Adrenal gland (tissue), 9 donors: ENCODE measurements at regions not wholly inside any gene's neighbourhood (a gene's known extent, or its start where the extent isn't known, plus 50 kb on each side); places are given as distances from the start of the nearest gene placed in this dataset.

Experiments used
- DNase-seq, 7 donors: peaks; one replicate each; pipeline ENCODE4 v3.0.0-alpha.2; 2019 to 2020
- H3K27ac ChIP-seq, 5 donors: fragments of 200-600 bp; sonication (generic) in 4 of 5; 1 replicate in 3 of 5; 2 replicates in 2 of 5; pipeline versions ENCODE4 v1.5.1 to v1.8.0; 2016 to 2020; ENCODE audit warnings: mild to moderate bottlenecking in 1 of 5
- H3K27me3 ChIP-seq: fragments of 200-600 bp; 2 replicates; pipeline ENCODE4 v1.8.0; 2021
- H3K36me3 ChIP-seq, 2 donors: fragments of 200-600 bp; replicated peaks in 1 of 2; 1 replicate in 1 of 2; 2 replicates in 1 of 2; pipeline versions ENCODE4 v1.5.1 to v1.8.0; 2018 to 2022
- H3K4me1 ChIP-seq, 2 donors: fragments of 200-600 bp; replicated peaks in 1 of 2; 1 replicate in 1 of 2; 2 replicates in 1 of 2; pipeline versions ENCODE4 v1.5.1 to v1.8.0; 2018 to 2021
- H3K4me3 ChIP-seq, 4 donors: fragments of 200-600 bp; sonication (generic) in 3 of 4; one replicate each; pipeline ENCODE4 v1.5.1; 2016 to 2018
- H3K9me3 ChIP-seq, 3 donors: fragments of 200-600 bp; sonication (generic) in 1 of 3; replicated peaks in 1 of 3; 1 replicate in 2 of 3; 2 replicates in 1 of 3; pipeline versions ENCODE4 v1.5.1 to v1.8.0; 2016 to 2021
- POLR2A ChIP-seq, 2 donors: fragments of 450-650 bp; IDR thresholded peaks; one replicate each; pipeline ENCODE4 v1.6.1; 2017; ENCODE audit warnings: antibody characterized with exemption in 2 of 2, mild to moderate bottlenecking in 2 of 2, moderate library complexity in 1 of 2
- WGBS, 4 donors: extraction: QIAGEN DNeasy Blood & Tissue Kit in 2 of 4; methylation state at CpG; one replicate each; pipeline versions ENCODE4 v1.1.5 to v1.1.7; 2013 to 2017; 5-methylcytosine and 5-hydroxymethylcytosine counted together
- intact Hi-C, 2 donors: fragments of 100-400 bp; cut with DNase I; formaldehyde crosslinking; loops; one replicate each; pipeline versions ENCODE4 v1.14.1 to v1.15.0; 2022 to 2023
- small RNA-seq, 2 donors: library from RNA; depleted of rRNA; stranded (forward); fragments of <200 nt; gene quantifications; one replicate each; pipeline ENCODE3, GENCODE V24; 2016
- TF ChIP-seq, protein P1 (sequence below), 6 experiments: fragments of 450-650 bp in 4 of 6; fragments of 200-600 bp in 2 of 6; sonication (generic) in 1 of 6; IDR thresholded peaks; 1 replicate in 5 of 6; 2 replicates in 1 of 6; pipeline versions ENCODE4 v1.5.1 to v1.8.0; 2016 to 2021; ENCODE audit warnings: antibody characterized with exemption in 6 of 6, mild to moderate bottlenecking in 2 of 6, moderate library complexity in 1 of 6
- donor health status: healthy with polysubstance abuse.
- donor health status: Bipolar disorder and iron deficiency.
- donor health status: DM: yes; HTN: yes; CAD: no.
- donor health status: DM: no; HTN: no; CAD: no.
- donor health status: DM: no; HTN: no; CAD: no.

DNA sequence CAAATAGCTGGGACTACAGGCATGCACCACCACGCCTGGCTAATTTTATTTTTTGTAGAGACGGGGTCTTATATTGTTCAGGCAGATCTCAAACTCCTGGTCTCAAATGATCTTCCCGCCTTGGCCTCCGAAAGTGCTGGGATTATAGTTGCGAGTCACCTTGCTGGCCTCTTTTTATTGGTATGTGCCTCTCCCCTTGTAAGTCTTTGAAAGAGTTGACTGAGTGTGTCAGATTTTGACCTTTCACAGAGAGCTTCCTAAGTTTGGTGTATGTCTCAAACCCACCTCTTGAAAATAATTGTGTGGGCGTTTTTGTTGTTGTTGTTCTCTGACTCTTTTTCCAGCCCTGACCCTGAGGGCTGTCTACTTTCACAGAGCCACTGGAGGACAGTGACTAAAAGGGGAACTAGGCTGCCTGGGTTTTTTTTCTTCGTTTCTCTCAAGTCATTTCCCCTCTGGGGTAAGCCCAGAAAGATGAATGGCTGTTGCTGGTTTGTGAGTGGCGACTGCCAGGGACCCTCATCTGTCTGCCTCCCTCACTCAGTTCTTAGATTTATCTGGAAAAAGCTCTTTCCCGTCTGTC is 262.8 kb downstream of the ZEB1 start:
- WGBS, 4 donors = 50 to 61% (median 58%) methylated on average over 9 of the region's 9 CpGs
- Histone ChIP-seq H3K27me3 (no peaks in the 10 kb centered on the region), H3K4me1 (peaks cover 0 to 34% of the 10 kb centered on the region in 2 donors), H3K4me3 (no peak overlapping the region), H3K36me3 (no peaks in the 10 kb centered on the region), H3K27ac (peak overlapping the region in 2 of 5 donors; percentile 52 to 63), H3K9me3 (no peaks in the 10 kb centered on the region)
- no peak for TF ChIP-seq POLR2A (IDR thresholded peaks at IDR 0.05)
- TF ChIP-seq, protein P1, sequence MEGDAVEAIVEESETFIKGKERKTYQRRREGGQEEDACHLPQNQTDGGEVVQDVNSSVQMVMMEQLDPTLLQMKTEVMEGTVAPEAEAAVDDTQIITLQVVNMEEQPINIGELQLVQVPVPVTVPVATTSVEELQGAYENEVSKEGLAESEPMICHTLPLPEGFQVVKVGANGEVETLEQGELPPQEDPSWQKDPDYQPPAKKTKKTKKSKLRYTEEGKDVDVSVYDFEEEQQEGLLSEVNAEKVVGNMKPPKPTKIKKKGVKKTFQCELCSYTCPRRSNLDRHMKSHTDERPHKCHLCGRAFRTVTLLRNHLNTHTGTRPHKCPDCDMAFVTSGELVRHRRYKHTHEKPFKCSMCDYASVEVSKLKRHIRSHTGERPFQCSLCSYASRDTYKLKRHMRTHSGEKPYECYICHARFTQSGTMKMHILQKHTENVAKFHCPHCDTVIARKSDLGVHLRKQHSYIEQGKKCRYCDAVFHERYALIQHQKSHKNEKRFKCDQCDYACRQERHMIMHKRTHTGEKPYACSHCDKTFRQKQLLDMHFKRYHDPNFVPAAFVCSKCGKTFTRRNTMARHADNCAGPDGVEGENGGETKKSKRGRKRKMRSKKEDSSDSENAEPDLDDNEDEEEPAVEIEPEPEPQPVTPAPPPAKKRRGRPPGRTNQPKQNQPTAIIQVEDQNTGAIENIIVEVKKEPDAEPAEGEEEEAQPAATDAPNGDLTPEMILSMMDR (IDR thresholded peaks at IDR 0.05) = no peak
- intact Hi-C loops = no loop called here
- DNase-seq = no peak

DNA sequence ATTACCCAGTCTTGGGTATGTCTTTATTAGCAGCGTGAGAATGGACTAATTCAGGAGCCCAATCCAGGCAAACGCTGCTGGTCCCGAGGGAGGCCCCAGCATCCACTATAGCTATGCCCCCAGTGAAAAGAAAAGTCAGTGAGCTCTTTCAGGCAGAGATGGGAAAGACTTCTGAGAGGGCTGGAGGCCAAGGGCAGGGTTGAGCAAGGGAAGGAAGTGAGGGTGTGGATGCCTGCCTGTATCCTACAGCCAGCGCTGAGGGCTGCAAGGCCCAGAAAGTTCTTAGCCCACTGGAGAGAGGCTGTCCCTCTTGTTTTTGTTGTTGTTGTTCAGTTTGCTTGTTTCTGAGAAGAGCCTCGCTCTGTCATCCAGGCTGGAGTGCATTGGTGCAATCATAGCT is 261.6 kb downstream of the ZEB1 start:
- no peaks in the 10 kb centered on the region for H3K9me3 ChIP-seq
- peaks cover 0 to 34% of the 10 kb centered on the region in 2 donors for H3K4me1 ChIP-seq
- no peak overlapping the region for H3K4me3 ChIP-seq
- H3K27ac ChIP-seq = no peak overlapping the region
- DNase-seq = no peak
- WGBS, 4 donors = 75 to 92% (median 86%) methylated on average over 4 to 5 of the region's 5 CpGs
- TF ChIP-seq, protein P1 (IDR thresholded peaks at IDR 0.05) = no peak
- TF ChIP-seq POLR2A (IDR thresholded peaks at IDR 0.05) = no peak
- intact Hi-C loops = no loop called here
- H3K27me3 ChIP-seq = no peaks in the 10 kb centered on the region
- no peaks in the 10 kb centered on the region for H3K36me3 ChIP-seq

Small RNA genes in the stretch of these regions (small RNA-seq; reads per million reads assigned to genes)
- gene AL161935.2 = 0 reads per million in 2 donors
